Stimulated activated CD4-positive, alpha-beta T cell treated with anti-CD3 and anti-CD28 coated beads, TNF-alpha, amount 100 ng/mL, for 4 hours (primary cell): ENCODE measurements at regions not wholly inside any gene's neighbourhood (a gene's known extent, or its start where the extent isn't known, plus 50 kb on each side); places are given as distances from the start of the nearest gene placed in this dataset.

Experiments
- DNase-seq, 3 experiments: peaks; one replicate each; pipeline ENCODE4 v3.0.0-alpha.2; 2020; ENCODE audit warnings: low read depth in 3 of 3

DNA sequence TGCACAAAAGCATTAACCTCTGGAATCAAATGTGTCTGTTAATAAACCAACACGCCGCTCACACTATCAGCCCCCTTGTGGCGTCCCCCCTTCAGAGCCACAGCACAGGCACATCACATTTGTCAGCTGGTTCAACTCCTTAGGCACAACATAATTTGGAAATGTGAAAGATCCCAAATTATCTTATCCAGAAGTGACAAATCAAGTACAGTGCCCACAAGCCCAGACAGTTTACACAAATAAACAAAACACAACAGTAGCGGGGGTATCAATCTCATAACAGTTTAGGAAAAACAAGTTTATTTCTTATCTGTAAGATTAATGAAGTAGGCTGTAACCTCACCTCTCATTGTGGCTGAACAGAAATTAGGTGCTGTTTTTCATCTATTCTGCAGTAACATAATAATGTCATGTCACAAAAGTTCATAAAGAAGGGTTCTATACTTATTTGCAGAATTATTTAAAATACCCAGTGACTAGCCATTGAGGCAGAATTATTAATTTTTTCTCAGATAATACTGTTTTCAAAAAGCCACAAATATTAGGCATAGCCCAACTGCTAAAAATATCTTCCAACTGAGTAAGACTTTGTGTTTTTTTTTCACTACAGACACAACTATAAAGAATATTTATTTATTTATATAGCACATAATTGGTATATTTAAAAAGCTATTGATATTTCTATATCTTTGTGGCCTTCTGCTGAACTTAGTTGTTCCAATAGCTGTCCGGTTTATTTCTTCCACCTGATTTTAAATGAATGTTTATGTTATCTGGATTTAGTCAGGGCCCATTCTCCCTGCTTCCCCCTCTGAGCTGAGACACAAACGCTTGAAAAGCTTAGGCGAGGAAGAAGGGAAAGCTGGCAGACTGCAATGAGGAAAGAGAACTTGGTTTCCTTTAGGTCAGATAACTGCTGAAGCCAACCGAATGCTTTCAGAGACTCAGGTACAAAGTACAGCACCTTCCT is 214.7 kb downstream of the QDPR start:
- DNase-seq: no peak

GRCh38 chr4:17293901-17294300 is 218.0 kb downstream of the QDPR start:
- no peak for DNase-seq

DNA sequence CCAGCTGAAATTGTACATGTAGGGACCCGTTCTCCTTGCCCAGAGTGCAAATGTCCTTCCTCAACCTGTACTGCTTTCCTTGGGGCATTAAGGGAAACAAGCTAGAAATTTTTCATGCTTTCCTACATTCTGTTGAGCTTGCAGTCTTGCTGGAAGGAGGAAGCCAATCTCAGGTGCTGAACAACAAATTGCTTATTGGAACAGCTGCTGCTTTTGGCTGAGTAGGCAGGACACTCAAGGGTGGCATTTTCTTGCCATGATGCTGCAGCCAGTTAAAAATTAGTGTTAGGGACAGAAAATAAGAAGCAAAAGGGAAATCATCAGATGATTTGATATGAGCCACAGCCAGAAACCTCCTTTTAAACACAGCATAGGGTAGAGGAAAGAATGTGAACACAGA is 223.7 kb downstream of the QDPR start:
- no peak for DNase-seq

DNA sequence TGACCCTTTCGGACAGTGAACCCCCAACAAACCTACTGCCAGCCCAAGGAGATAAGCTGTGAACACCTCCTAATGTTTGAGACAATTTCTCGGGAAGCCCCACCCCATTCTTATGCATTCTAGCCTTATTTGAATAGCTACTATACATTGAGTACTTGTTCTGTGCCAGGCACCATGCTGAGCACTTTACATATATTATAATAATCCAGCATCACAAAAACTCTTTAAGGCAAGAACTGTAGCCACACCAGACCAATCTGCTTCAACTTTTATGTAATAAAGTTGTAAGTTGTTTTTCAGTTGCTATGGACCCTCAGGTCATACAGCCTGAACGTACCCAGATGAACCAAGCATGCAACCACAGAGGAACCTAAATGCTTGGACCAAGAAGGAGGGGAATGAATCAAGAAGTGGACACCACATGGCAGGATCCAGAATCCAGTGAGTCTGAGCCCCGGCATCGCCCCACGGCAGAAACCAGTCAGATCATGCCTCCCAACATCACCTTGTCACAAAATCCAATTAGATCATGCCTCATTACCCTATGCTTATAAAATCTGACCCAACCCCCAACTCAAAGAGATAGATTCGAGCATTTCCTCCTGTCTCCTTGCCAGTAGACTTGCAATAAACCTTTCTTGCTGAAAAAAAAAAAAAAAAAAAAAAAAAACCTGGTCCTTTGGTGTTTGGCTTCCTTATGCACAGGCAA is 225.0 kb downstream of the QDPR start:
- no peak for DNase-seq

- DNase-seq: no peak
Observed at GRCh38 chr4:17285747-17286146, 226.1 kb downstream of the QDPR start.

DNA sequence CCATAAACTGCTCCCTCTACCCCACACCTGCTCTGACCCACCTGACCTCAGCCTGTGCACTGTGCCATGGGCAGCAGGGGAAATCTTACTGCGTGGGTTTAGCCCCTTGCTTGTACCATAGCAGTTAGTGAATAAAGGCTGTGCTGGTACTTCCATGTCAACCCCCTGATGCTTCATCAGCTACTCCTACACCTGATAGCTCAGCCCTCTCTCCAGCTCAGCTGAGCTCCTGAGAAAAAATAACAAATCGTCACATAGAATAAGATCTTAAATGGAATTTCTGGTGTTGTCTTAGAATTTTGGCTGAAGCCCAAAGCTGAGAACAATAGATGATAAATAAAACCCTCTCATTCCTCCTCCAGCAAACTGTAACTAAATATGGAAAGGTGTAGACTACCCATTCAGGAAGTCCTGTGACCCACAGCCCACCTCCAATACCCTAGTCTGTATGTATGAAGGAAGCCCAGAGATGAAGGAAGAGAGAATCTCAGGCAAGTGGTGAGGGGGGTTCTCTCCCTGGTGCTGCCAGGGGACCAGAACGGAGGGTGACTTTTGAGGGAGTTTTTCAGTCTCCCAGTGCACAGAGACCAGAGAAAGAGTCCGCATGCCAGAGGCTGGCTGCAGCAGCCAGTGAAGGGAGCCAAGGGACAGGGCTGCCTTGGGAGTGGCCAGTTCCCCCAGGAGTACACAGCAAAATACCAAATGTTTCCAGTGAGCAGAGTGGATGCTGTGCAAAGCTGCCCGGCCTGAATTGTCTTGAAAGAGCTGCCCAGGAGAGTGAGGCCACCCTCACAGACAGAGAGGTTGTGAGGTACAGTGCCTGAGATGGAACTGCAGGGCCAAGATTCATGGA is 227.3 kb downstream of the QDPR start:
- DNase-seq: no peak

DNA sequence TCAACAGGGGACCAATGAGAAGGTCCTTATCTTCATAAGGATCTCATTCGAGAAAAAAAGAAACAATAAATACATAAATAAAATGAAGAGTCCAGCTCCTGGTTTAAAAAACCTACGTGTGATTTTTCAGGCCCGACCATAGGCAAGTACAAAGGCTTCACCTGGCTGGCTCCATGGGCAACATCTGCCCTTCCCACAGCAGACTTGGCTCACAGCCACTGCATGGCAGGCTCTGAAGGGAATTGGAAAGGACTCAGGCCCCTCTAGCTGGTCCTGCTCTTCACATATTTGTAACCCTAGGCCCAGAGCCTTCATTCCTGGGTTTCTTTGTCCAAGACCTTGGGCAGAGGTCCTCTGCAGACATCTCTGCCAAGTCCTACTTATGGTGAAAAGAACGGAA is 228.1 kb downstream of the QDPR start:
- DNase-seq: no peak

GRCh38 chr4:17283251-17283650 is 228.6 kb downstream of the QDPR start:
- DNase-seq: no peak

GRCh38 chr4:17280261-17281018 is 231.4 kb downstream of the QDPR start:
- no peak for DNase-seq

DNA sequence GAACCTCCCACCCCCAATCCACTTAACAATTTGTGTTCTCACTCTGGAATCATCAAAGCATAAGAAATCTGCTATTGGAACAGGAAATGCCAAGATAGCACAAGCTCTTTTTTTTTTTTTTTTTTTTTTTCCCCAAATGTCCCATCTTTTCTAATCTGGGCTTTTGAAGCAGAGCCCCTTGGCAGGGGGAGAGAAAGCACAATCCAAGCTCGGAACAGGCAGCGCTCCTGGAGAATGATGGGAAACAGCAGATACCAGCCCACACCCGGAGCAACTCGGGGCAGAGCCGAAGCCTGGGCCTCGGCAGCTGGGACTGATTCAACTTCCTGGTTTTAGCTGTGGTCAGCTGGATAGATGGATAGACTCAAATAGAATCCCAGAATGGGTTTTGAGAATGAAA is 235.1 kb downstream of the QDPR start:
- no peak for DNase-seq

GRCh38 chr4:17275836-17276235 is 236.1 kb downstream of the QDPR start:
- DNase-seq: no peak

GRCh38 chr4:17273047-17273446 is 238.8 kb downstream of the QDPR start:
- DNase-seq: no peak

- DNase-seq: no peak
Observed at GRCh38 chr4:17272154-17272553, 239.7 kb downstream of the QDPR start.

DNA sequence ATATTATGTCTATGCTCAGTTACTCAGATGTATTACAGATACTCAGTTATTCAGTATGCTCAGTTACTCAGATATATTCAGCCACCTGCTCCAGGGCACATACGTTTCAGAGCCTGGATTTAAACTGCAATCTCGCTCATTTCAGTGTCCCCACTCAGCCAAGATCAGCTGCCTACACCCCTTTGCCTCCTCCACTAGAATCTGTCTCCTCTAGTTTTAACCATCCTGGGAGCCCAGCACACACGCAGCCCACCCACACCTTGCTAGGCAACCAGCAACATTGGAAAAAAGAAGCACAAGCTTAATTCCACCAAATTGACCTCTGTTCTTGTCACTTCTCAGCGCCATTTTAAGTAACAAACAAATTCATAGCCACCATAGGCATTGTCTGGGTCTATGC is 246.2 kb downstream of the QDPR start:
- no peak for DNase-seq

- no peak for DNase-seq
Observed at GRCh38 chr4:17265139-17265538, 246.8 kb downstream of the QDPR start.

GRCh38 chr4:17260166-17260907 is 251.6 kb downstream of the QDPR start:
- no peak for DNase-seq

DNA sequence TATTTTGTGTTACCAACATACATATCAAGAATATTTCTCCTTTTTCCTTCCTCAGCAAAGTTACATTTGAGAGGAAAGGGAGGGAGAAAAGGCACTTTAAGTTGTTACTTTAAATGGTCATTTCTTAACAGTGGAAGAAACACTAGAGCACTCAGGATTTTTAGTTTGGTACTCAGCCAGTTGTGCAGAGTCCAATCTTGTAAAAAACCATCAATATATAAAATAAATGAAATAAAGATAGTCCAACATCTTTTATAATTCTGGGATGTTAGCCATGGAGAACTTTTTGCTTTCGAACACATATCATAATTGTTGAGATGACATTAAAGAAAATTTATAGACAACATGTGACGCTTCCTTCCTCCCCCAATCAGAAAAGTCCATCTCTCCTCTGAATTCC is 253.8 kb downstream of the QDPR start:
- DNase-seq: no peak

DNA sequence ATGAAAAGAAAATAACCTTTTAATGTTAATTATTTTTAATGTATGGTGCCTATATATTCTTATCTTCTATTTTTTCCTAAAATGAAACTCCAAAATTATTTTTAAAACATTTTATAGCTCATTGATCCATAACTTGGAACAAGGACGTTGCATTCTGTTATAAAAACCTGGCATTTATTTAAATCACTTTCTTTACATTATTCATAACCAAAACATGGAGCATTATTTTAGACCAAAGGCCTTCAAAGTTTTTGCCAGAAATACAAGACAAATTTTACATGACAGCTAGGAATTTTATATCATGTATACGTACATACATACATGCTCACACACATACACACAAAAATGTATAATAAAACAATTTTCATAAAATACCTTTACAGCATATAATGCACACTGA is 259.8 kb downstream of the QDPR start:
- DNase-seq: no peak

- no peak for DNase-seq
Observed at GRCh38 chr4:17251101-17251500, 260.8 kb downstream of the QDPR start.

- no peak for DNase-seq
Observed at GRCh38 chr4:17250591-17250990, 261.3 kb downstream of the QDPR start.

GRCh38 chr4:17246656-17247055 is 265.2 kb downstream of the QDPR start:
- DNase-seq: no peak
